ENCODE measurements at regions not wholly inside any gene's neighbourhood (a gene's known extent, or its start where the extent isn't known, plus 50 kb on each side); places are given as distances from the start of the nearest gene placed in this dataset.
"Not testable (repeated sequence)": the region's sequence is repeated elsewhere in the genome, so short reads cannot be mapped to it uniquely, and the experiment has no call there.

GRCh38 chr5:45765561-45765960 is 69.4 kb upstream of the HCN1 start:
- no peak for DNase-seq
- H3K4me3 Mint-ChIP-seq, result no peak overlapping the region
- no peaks in the 10 kb centered on the region for H3K36me3 Mint-ChIP-seq
- no peaks in the 10 kb centered on the region for H3K27me3 Mint-ChIP-seq
- no peak overlapping the region for H3K27ac Mint-ChIP-seq
- no peak for ATAC-seq (ENCODE audit: low read depth in 2 of 2)
- H3K9me3 Mint-ChIP-seq, result peaks cover 2 to 48% (median 9%) of the 10 kb centered on the region in 7 donors
- H3K4me1 Mint-ChIP-seq, result no peaks in the 10 kb centered on the region

DNA sequence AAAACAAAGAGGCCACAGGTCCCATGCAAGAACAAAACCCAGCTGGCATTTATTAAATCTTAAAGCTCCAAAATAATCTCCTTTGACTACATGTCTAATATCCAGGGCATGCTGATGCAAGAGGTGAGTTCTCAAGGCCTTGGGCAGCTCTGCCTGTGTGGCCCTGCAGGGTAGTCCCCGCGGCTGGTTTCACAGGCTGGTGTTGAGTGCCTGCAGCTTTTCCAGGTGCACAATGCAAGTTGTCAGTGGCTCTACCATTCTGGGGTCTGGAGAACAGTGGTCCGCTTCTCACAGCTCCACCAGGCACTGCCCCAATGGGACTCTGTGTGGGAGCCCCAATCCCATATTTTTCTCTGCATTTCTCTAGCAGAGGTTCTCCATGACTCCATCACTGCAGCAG is 54.4 kb upstream of the HCN1 start:
- Mint-ChIP-seq H3K36me3 (no peaks in the 10 kb centered on the region), H3K9me3 (peaks cover 5 to 40% (median 18%) of the 10 kb centered on the region in 7 donors), H3K4me3 (no peak overlapping the region), H3K4me1 (no peaks in the 10 kb centered on the region), H3K27ac (no peak overlapping the region), H3K27me3 (no peaks in the 10 kb centered on the region)
- ATAC-seq (ENCODE audit: low read depth in 2 of 2) (no peak), DNase-seq (no peak)

GRCh38 chr5:45748511-45748910 is 52.3 kb upstream of the HCN1 start:
- H3K4me1 Mint-ChIP-seq; H3K27ac Mint-ChIP-seq; DNase-seq; H3K27me3 Mint-ChIP-seq; H3K4me3 Mint-ChIP-seq; ATAC-seq (ENCODE audit: low read depth in 2 of 2); H3K36me3 Mint-ChIP-seq: not testable (repeated sequence)
- peaks cover 5 to 29% (median 16%) of the 10 kb centered on the region in 7 donors for H3K9me3 Mint-ChIP-seq
